Liver (tissue), 8 donors: ENCODE measurements at regions not wholly inside any gene's neighbourhood (a gene's known extent, or its start where the extent isn't known, plus 50 kb on each side); places are given as distances from the start of the nearest gene placed in this dataset.

Source experiments
- DNase-seq: peaks from one replicate; pipeline ENCODE4 v3.0.0-alpha.2; 2017; ENCODE audit warnings: low spot score
- H3K27ac ChIP-seq, 2 donors: one replicate each; pipeline ENCODE4 v1.7.0; 2013; ENCODE audit warnings: inconsistent platforms in 2 of 2, low read length in 2 of 2, control low read depth in 1 of 2, low read depth in 1 of 2, mild to moderate bottlenecking in 1 of 2
- H3K27me3 ChIP-seq, 4 donors: one replicate each; pipeline versions ENCODE4 v1.6.1 to v1.7.0; 2013; ENCODE audit warnings: low read length in 3 of 4, inconsistent platforms in 1 of 4, mild to moderate bottlenecking in 1 of 4, moderate library complexity in 1 of 4; ENCODE audit not compliant: control insufficient read depth in 4 of 4, insufficient read depth in 4 of 4
- H3K36me3 ChIP-seq, 4 donors: one replicate each; pipeline versions ENCODE4 v1.6.1 to v1.7.0; 2013; ENCODE audit warnings: low read length in 3 of 4, mild to moderate bottlenecking in 3 of 4, low read depth in 1 of 4, moderate library complexity in 1 of 4; ENCODE audit not compliant: control insufficient read depth in 4 of 4, insufficient read depth in 3 of 4
- H3K4me1 ChIP-seq, 4 donors: one replicate each; pipeline versions ENCODE4 v1.6.1 to v1.7.0; 2013; ENCODE audit warnings: low read length in 3 of 4, mild to moderate bottlenecking in 3 of 4, moderate library complexity in 1 of 4; ENCODE audit not compliant: control insufficient read depth in 4 of 4, insufficient read depth in 4 of 4
- H3K4me3 ChIP-seq, 3 donors: one replicate each; pipeline versions ENCODE4 v1.6.1 to v1.7.0; 2013; ENCODE audit warnings: low read length in 3 of 3, control low read depth in 1 of 3, low read depth in 1 of 3, mild to moderate bottlenecking in 1 of 3
- H3K9ac ChIP-seq, 2 donors: one replicate each; pipeline ENCODE4 v1.7.0; 2013; ENCODE audit warnings: low read length in 2 of 2, mild to moderate bottlenecking in 2 of 2, moderate library complexity in 2 of 2, control low read depth in 1 of 2, low read depth in 1 of 2
- H3K9me3 ChIP-seq, 4 donors: one replicate each; pipeline versions ENCODE4 v1.6.1 to v1.7.0; 2013; ENCODE audit warnings: low read length in 3 of 4; ENCODE audit not compliant: control insufficient read depth in 4 of 4
- ATF3 ChIP-seq: IDR thresholded peaks from 2 replicates; pipeline ENCODE4 v1.6.1; 2016; ENCODE audit warnings: antibody characterized with exemption
- EGR1 ChIP-seq, 2 donors: IDR thresholded peaks; 2 replicates each; pipeline ENCODE4 v1.6.1; 2016 to 2018; ENCODE audit warnings: antibody characterized with exemption in 2 of 2, low read depth in 2 of 2
- FOXA1 ChIP-seq: IDR thresholded peaks from 2 replicates; pipeline ENCODE4 v1.6.1; 2016; ENCODE audit warnings: antibody characterized with exemption
- FOXA2 ChIP-seq: IDR thresholded peaks from 2 replicates; pipeline ENCODE4 v1.6.1; 2016; ENCODE audit warnings: antibody characterized with exemption
- GABPA ChIP-seq, 2 donors: IDR thresholded peaks in 1 of 2; conservative IDR thresholded peaks in 1 of 2; 2 replicates each; pipeline ENCODE4 v1.6.1; 2016; ENCODE audit warnings: antibody characterized with exemption in 2 of 2, mild to moderate bottlenecking in 1 of 2, moderate library complexity in 1 of 2
- HNF4A ChIP-seq, 2 donors: conservative IDR thresholded peaks; 2 replicates each; pipeline ENCODE4 v1.6.1; 2016; ENCODE audit warnings: antibody characterized with exemption in 2 of 2, mild to moderate bottlenecking in 2 of 2
- HNF4G ChIP-seq: IDR thresholded peaks from 2 replicates; pipeline ENCODE4 v1.6.1; 2016; ENCODE audit warnings: antibody characterized with exemption
- JUND ChIP-seq, 2 donors: IDR thresholded peaks; 2 replicates each; pipeline ENCODE4 v1.6.1; 2016; ENCODE audit warnings: antibody characterized with exemption in 2 of 2
- MAX ChIP-seq: IDR thresholded peaks from 2 replicates; pipeline ENCODE4 v1.6.1; 2016; ENCODE audit warnings: antibody characterized with exemption
- NR2F2 ChIP-seq: IDR thresholded peaks from 2 replicates; pipeline ENCODE4 v1.6.1; 2016; ENCODE audit warnings: antibody characterized with exemption
- RAD21 ChIP-seq, 2 donors: IDR thresholded peaks; 2 replicates each; pipeline ENCODE4 v1.6.1; 2016; ENCODE audit warnings: antibody characterized with exemption in 2 of 2, mild to moderate bottlenecking in 2 of 2
- REST ChIP-seq: IDR thresholded peaks from 2 replicates; pipeline ENCODE4 v1.6.1; 2016; ENCODE audit warnings: antibody characterized with exemption, mild to moderate bottlenecking
- RXRA ChIP-seq, 2 donors: IDR thresholded peaks; 2 replicates each; pipeline ENCODE4 v1.6.1; 2017 to 2018; ENCODE audit warnings: antibody characterized with exemption in 2 of 2, mild to moderate bottlenecking in 1 of 2
- SP1 ChIP-seq: IDR thresholded peaks from 2 replicates; pipeline ENCODE4 v1.6.1; 2018; ENCODE audit warnings: antibody characterized with exemption, mild to moderate bottlenecking
- TAF1 ChIP-seq: conservative IDR thresholded peaks from 2 replicates; pipeline ENCODE4 v1.6.1; 2016; ENCODE audit warnings: antibody characterized with exemption, mild to moderate bottlenecking
- YY1 ChIP-seq: IDR thresholded peaks from 2 replicates; pipeline ENCODE4 v1.6.1; 2016; ENCODE audit warnings: antibody characterized with exemption, mild to moderate bottlenecking
- WGBS: extraction: QIAGEN DNeasy Blood & Tissue Kit; methylation state at CpG from one replicate; pipeline ENCODE4 v1.1.7; 2013; 5-methylcytosine and 5-hydroxymethylcytosine counted together
- TF ChIP-seq, protein P1 (sequence below): fragments of 150-350 bp; IDR thresholded peaks from 2 replicates; pipeline ENCODE4 v1.5.1; 2017; ENCODE audit warnings: improper control_type of control experiment, low read depth, low read length; ENCODE audit not compliant: missing input control
- TF ChIP-seq, protein P2 (sequence below): IDR thresholded peaks from 2 replicates; pipeline ENCODE4 v1.6.1; 2016; ENCODE audit warnings: antibody characterized with exemption
- donor health status: healthy.
- donor health status: healthy.
- donor health status: healthy.
- donor health status: healthy.
- donor health status: healthy.

- Histone ChIP-seq H3K4me1 (no peaks in the 10 kb centered on the region), H3K27ac (no peak overlapping the region), H3K9ac (no peak overlapping the region), H3K4me3 (no peak overlapping the region), H3K9me3 (peaks cover 0 to 5% (median 2%) of the 10 kb centered on the region in 4 donors), H3K36me3 (no peaks in the 10 kb centered on the region), H3K27me3 (peaks cover 0 to 3% (median 0%) of the 10 kb centered on the region in 4 donors)
- WGBS, result 83% methylated on average over 6 of the region's 6 CpGs
- no peak for DNase-seq
- no peak for TF ChIP-seq JUND (IDR thresholded peaks at IDR 0.05)
- no peak for TF ChIP-seq HNF4G
- TF ChIP-seq REST, result no peak
- no peak for TF ChIP-seq FOXA1
- TF ChIP-seq YY1, result no peak
- TF ChIP-seq HNF4A (conservative IDR thresholded peaks at IDR 0.05), result no peak
- no peak for TF ChIP-seq SP1
- TF ChIP-seq, protein P1, sequence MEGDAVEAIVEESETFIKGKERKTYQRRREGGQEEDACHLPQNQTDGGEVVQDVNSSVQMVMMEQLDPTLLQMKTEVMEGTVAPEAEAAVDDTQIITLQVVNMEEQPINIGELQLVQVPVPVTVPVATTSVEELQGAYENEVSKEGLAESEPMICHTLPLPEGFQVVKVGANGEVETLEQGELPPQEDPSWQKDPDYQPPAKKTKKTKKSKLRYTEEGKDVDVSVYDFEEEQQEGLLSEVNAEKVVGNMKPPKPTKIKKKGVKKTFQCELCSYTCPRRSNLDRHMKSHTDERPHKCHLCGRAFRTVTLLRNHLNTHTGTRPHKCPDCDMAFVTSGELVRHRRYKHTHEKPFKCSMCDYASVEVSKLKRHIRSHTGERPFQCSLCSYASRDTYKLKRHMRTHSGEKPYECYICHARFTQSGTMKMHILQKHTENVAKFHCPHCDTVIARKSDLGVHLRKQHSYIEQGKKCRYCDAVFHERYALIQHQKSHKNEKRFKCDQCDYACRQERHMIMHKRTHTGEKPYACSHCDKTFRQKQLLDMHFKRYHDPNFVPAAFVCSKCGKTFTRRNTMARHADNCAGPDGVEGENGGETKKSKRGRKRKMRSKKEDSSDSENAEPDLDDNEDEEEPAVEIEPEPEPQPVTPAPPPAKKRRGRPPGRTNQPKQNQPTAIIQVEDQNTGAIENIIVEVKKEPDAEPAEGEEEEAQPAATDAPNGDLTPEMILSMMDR, result no peak
- TF ChIP-seq EGR1 (IDR thresholded peaks at IDR 0.05; ENCODE audit: low read depth in 2 of 2), result no peak
- no peak for TF ChIP-seq ATF3
- TF ChIP-seq RXRA (IDR thresholded peaks at IDR 0.05), result no peak
- TF ChIP-seq NR2F2, result no peak
- no peak for TF ChIP-seq RAD21 (IDR thresholded peaks at IDR 0.05)
- no peak for TF ChIP-seq MAX
- TF ChIP-seq GABPA (IDR thresholded peaks at IDR 0.05 in 1 of 2, conservative IDR thresholded peaks at IDR 0.05 in 1 of 2), result no peak
- no peak for TF ChIP-seq TAF1
- no peak for TF ChIP-seq FOXA2
- TF ChIP-seq, protein P2, sequence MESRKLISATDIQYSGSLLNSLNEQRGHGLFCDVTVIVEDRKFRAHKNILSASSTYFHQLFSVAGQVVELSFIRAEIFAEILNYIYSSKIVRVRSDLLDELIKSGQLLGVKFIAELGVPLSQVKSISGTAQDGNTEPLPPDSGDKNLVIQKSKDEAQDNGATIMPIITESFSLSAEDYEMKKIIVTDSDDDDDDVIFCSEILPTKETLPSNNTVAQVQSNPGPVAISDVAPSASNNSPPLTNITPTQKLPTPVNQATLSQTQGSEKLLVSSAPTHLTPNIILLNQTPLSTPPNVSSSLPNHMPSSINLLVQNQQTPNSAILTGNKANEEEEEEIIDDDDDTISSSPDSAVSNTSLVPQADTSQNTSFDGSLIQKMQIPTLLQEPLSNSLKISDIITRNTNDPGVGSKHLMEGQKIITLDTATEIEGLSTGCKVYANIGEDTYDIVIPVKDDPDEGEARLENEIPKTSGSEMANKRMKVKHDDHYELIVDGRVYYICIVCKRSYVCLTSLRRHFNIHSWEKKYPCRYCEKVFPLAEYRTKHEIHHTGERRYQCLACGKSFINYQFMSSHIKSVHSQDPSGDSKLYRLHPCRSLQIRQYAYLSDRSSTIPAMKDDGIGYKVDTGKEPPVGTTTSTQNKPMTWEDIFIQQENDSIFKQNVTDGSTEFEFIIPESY, result no peak
Measured at GRCh38 chr4:4800646-4801408, 58.6 kb upstream of the MSX1 start.
